ENCODE measurements at regions not wholly inside any gene's neighbourhood (a gene's known extent, or its start where the extent isn't known, plus 50 kb on each side); places are given as distances from the start of the nearest gene placed in this dataset.

DNA sequence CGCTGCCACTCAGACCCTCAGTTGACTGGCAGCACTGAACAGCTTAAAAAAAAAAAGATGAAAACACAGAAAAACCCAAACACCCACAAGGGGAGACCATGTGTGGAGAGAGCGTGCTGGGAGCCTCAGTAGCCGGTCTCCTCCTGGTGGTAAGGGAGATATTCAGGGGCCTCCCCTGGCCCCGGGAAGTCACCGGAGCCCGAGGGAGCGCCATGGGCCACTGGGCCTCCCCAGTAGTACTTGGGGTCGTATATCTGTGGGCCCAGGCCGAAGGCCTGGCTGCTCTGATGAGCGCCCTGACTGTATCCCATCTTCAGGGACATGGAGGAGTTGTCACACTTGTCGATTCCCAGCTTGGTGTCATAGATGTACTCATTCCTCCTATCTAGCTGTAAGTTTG lies 145.7 kb upstream of the TEKT4 start:
- TF ChIP-seq, protein P1, sequence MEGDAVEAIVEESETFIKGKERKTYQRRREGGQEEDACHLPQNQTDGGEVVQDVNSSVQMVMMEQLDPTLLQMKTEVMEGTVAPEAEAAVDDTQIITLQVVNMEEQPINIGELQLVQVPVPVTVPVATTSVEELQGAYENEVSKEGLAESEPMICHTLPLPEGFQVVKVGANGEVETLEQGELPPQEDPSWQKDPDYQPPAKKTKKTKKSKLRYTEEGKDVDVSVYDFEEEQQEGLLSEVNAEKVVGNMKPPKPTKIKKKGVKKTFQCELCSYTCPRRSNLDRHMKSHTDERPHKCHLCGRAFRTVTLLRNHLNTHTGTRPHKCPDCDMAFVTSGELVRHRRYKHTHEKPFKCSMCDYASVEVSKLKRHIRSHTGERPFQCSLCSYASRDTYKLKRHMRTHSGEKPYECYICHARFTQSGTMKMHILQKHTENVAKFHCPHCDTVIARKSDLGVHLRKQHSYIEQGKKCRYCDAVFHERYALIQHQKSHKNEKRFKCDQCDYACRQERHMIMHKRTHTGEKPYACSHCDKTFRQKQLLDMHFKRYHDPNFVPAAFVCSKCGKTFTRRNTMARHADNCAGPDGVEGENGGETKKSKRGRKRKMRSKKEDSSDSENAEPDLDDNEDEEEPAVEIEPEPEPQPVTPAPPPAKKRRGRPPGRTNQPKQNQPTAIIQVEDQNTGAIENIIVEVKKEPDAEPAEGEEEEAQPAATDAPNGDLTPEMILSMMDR (conservative IDR thresholded peaks at IDR 0.05; ENCODE audit: low read depth, low read length): no peak
- no peak for TF ChIP-seq EZH2 (IDR thresholded peaks at IDR 0.05; ENCODE audit: low read length, unreplicated experiment)
